ENCODE measurements at regions not wholly inside any gene's neighbourhood (a gene's known extent, or its start where the extent isn't known, plus 50 kb on each side); places are given as distances from the start of the nearest gene placed in this dataset.

GRCh38 chr11:70682760-70683159 lies 284.4 kb downstream of the CTTN start:
- TF ChIP-seq, protein P1, sequence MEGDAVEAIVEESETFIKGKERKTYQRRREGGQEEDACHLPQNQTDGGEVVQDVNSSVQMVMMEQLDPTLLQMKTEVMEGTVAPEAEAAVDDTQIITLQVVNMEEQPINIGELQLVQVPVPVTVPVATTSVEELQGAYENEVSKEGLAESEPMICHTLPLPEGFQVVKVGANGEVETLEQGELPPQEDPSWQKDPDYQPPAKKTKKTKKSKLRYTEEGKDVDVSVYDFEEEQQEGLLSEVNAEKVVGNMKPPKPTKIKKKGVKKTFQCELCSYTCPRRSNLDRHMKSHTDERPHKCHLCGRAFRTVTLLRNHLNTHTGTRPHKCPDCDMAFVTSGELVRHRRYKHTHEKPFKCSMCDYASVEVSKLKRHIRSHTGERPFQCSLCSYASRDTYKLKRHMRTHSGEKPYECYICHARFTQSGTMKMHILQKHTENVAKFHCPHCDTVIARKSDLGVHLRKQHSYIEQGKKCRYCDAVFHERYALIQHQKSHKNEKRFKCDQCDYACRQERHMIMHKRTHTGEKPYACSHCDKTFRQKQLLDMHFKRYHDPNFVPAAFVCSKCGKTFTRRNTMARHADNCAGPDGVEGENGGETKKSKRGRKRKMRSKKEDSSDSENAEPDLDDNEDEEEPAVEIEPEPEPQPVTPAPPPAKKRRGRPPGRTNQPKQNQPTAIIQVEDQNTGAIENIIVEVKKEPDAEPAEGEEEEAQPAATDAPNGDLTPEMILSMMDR (IDR thresholded peaks at IDR 0.05), result no peak
- TF ChIP-seq EZH2 (IDR thresholded peaks at IDR 0.05) (no peak), EZH2phosphoT487 (IDR thresholded peaks at IDR 0.05) (no peak)

Measured in neural progenitor cell (in vitro differentiated cells).